Retinal pigment epithelial cell (primary cell): ENCODE measurements at regions not wholly inside any gene's neighbourhood (a gene's known extent, or its start where the extent isn't known, plus 50 kb on each side); places are given as distances from the start of the nearest gene placed in this dataset.

Experiments used
- DNase-seq: peaks from one replicate; pipeline ENCODE4 v3.0.0-alpha.2; 2010; ENCODE audit warnings: low read depth
- H3K4me3 ChIP-seq: 2 replicates; pipeline ENCODE4 v1.5.1; 2011; ENCODE audit warnings: mild to moderate bottlenecking, low read length, control low read depth, moderate library complexity
- CTCF ChIP-seq: conservative IDR thresholded peaks from 2 replicates; pipeline ENCODE4 v1.5.1; 2011; ENCODE audit warnings: low read depth, low read length, control low read depth, inconsistent platforms

DNA sequence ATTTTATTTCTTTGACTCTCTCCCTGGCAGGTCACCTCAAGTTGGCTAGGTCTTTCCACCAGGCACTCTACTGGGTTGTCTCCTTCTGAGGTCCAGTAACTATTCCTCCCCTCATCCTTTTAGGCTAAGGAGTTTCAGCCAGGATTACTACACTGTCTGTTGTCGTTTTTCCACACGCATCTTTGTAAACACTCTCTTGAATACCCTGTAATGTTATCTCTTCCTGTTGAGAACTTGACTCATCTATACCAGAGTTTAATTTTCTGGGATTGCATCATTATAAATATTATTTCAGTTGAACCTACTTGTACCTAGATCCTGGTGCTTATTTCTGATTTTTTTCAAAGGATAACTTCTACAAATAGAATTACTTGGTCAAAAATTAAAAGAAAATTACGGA is 138.3 kb downstream of the SQOR start:
- no peak for TF ChIP-seq CTCF
- DNase-seq: no peak

DNA sequence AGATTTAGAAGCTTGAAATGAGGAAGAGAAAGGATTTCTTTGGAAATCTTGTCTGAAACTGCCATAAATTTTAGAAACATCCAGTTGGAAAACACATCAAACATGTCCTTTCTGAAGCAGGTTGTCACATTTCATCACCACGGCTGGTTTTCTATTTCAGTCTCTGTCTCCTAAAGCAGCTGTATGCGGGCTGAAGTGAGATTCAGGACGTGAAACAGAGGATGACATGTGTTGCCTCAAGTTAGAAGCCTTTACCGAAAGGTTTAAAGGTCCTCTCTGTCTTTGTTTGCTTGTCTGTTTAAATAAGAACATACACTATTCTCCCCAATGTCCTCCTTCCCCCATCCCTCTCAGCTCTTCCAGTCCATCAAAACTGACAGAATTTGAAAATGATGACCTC is 141.9 kb downstream of the SQOR start:
- no peak overlapping the region for H3K4me3 ChIP-seq
- TF ChIP-seq CTCF: no peak
- DNase-seq: no peak

More for the DNA sequence above, 138.3 kb downstream of the SQOR start:
- H3K4me3 ChIP-seq: no peak overlapping the region

GRCh38 chr15:45777781-45778180 is 143.0 kb downstream of the SQOR start:
- H3K4me3 ChIP-seq: no peak overlapping the region
- no peak for TF ChIP-seq CTCF
- no peak for DNase-seq

- H3K4me3 ChIP-seq: no peak overlapping the region
- DNase-seq: no peak
- TF ChIP-seq CTCF: peak; percentile 4
Measured at GRCh38 chr15:45780352-45780751, 145.5 kb downstream of the SQOR start.

- TF ChIP-seq CTCF: no peak
- DNase-seq: no peak
- no peak overlapping the region for H3K4me3 ChIP-seq
Measured at GRCh38 chr15:45784656-45785055, 149.8 kb downstream of the SQOR start.

GRCh38 chr15:45785897-45786296 is 151.1 kb downstream of the SQOR start:
- no peak for DNase-seq

More at GRCh38 chr15:45785897-45786296, 151.1 kb downstream of the SQOR start:
- H3K4me3 ChIP-seq: no peak overlapping the region
- no peak for TF ChIP-seq CTCF
